Fibroblast of lung (primary cell): ENCODE measurements at regions not wholly inside any gene's neighbourhood (a gene's known extent, or its start where the extent isn't known, plus 50 kb on each side); places are given as distances from the start of the nearest gene placed in this dataset.
A peak's percentile ranks its signal among the peaks of the same experiment; 100 is the strongest.

ENCODE experiments used
- DNase-seq, 2 donors: peaks; one replicate each; pipeline versions ENCODE4 v3.0.0 to v3.0.0-alpha.2; 2010; ENCODE audit warnings: low read depth in 2 of 2
- H2AFZ ChIP-seq: 2 replicates; pipeline ENCODE4 v1.5.1; 2012; ENCODE audit warnings: low read length, control low read depth, inconsistent platforms
- H3K27ac ChIP-seq: 2 replicates; pipeline ENCODE4 v1.5.1; 2011; ENCODE audit warnings: low read length, control low read depth; ENCODE audit not compliant: insufficient read depth
- H3K27me3 ChIP-seq: 2 replicates; pipeline ENCODE4 v1.5.1; 2011; ENCODE audit warnings: mild to moderate bottlenecking, low read length; ENCODE audit not compliant: control insufficient read depth, insufficient read depth
- H3K36me3 ChIP-seq: 2 replicates; pipeline ENCODE4 v1.5.1; 2011; ENCODE audit warnings: low read length; ENCODE audit not compliant: control insufficient read depth, insufficient read depth
- H3K4me1 ChIP-seq: 2 replicates; pipeline ENCODE4 v1.5.1; 2011; ENCODE audit warnings: low read length; ENCODE audit not compliant: control insufficient read depth, insufficient read depth; ENCODE audit errors: extremely low read depth
- H3K4me2 ChIP-seq: 2 replicates; pipeline ENCODE4 v1.5.1; 2011; ENCODE audit warnings: low read length, control low read depth; ENCODE audit not compliant: insufficient read depth; ENCODE audit errors: extremely low read depth
- H3K4me3 ChIP-seq, 4 experiments: fragments of 200-600 bp in 1 of 4; sonication (generic) in 1 of 4; replicated peaks in 1 of 4; 2 replicates each; pipeline ENCODE4 v1.5.1; 2011 to 2016; ENCODE audit warnings: low read length in 4 of 4, low read depth in 3 of 4, mild to moderate bottlenecking in 3 of 4, control low read depth in 2 of 4, inconsistent platforms in 1 of 4, mixed read lengths in 1 of 4; ENCODE audit not compliant: insufficient read depth in 1 of 4; ENCODE audit errors: control extremely low read depth in 1 of 4
- H3K79me2 ChIP-seq: 2 replicates; pipeline ENCODE4 v1.5.1; 2012; ENCODE audit warnings: mild to moderate bottlenecking, low read length, inconsistent platforms; ENCODE audit not compliant: control insufficient read depth, insufficient read depth
- H3K9ac ChIP-seq: 2 replicates; pipeline ENCODE4 v1.5.1; 2011; ENCODE audit warnings: mild to moderate bottlenecking, low read length, control low read depth; ENCODE audit not compliant: insufficient read depth
- H3K9me3 ChIP-seq: 2 replicates; pipeline ENCODE4 v1.5.1; 2012; ENCODE audit warnings: low read depth, low read length; ENCODE audit not compliant: control insufficient read depth, insufficient read depth
- H4K20me1 ChIP-seq: 2 replicates; pipeline ENCODE4 v1.5.1; 2011; ENCODE audit warnings: low read length; ENCODE audit not compliant: control insufficient read depth, insufficient read depth; ENCODE audit errors: extremely low read depth
- CTCF ChIP-seq, 2 donors: IDR thresholded peaks in 1 of 2; conservative IDR thresholded peaks in 1 of 2; 1 replicate in 1 of 2; 2 replicates in 1 of 2; pipeline ENCODE4 v1.5.1; 2011 to 2012; ENCODE audit warnings: low read length in 2 of 2, control low read depth in 1 of 2, inconsistent platforms in 1 of 2, low read depth in 1 of 2, mild to moderate bottlenecking in 1 of 2
- EZH2 ChIP-seq: IDR thresholded peaks from 2 replicates; pipeline ENCODE4 v1.5.1; 2012; ENCODE audit warnings: low read length, control low read depth, mild to moderate bottlenecking; ENCODE audit errors: missing control alignments

- H3K27me3 ChIP-seq, result no peaks in the 10 kb centered on the region
- H3K36me3 ChIP-seq, result no peaks in the 10 kb centered on the region
- H3K27ac ChIP-seq, result no peak overlapping the region
- H2AFZ ChIP-seq, result no peak overlapping the region
- H3K9ac ChIP-seq, result no peak overlapping the region
- no peak overlapping the region for H3K4me2 ChIP-seq
- H3K4me3 ChIP-seq, result no peak overlapping the region
- H3K79me2 ChIP-seq, result no peaks in the 10 kb centered on the region
- peaks cover 3% of the 10 kb centered on the region for H3K4me1 ChIP-seq
- TF ChIP-seq CTCF (conservative IDR thresholded peaks at IDR 0.05 in 1 of 2, IDR thresholded peaks at IDR 0.05 in 1 of 2; ENCODE audit: low read depth in 1 of 2, low read length in 2 of 2) (no peak), EZH2 (no peak)
- H4K20me1 ChIP-seq, result no peaks in the 10 kb centered on the region
- no peak for DNase-seq
- no peaks in the 10 kb centered on the region for H3K9me3 ChIP-seq
Observed at GRCh38 chr13:44661936-44662335, 85.8 kb upstream of the TSC22D1 start.

GRCh38 chr13:44660050-44660449 lies 83.9 kb upstream of the TSC22D1 start:
- H3K27ac ChIP-seq, result no peak overlapping the region
- no peak overlapping the region for H3K4me3 ChIP-seq
- no peak overlapping the region for H3K9ac ChIP-seq
- H3K27me3 ChIP-seq, result no peaks in the 10 kb centered on the region
- no peaks in the 10 kb centered on the region for H3K36me3 ChIP-seq
- no peak for DNase-seq
- TF ChIP-seq EZH2, result no peak
- TF ChIP-seq CTCF (conservative IDR thresholded peaks at IDR 0.05 in 1 of 2, IDR thresholded peaks at IDR 0.05 in 1 of 2; ENCODE audit: low read depth in 1 of 2, low read length in 2 of 2), result no peak
- no peaks in the 10 kb centered on the region for H3K79me2 ChIP-seq
- H4K20me1 ChIP-seq, result no peaks in the 10 kb centered on the region
- no peaks in the 10 kb centered on the region for H3K9me3 ChIP-seq
- no peak overlapping the region for H3K4me2 ChIP-seq
- H2AFZ ChIP-seq, result peak overlapping the region; percentile 31
- H3K4me1 ChIP-seq, result no peaks in the 10 kb centered on the region

DNA sequence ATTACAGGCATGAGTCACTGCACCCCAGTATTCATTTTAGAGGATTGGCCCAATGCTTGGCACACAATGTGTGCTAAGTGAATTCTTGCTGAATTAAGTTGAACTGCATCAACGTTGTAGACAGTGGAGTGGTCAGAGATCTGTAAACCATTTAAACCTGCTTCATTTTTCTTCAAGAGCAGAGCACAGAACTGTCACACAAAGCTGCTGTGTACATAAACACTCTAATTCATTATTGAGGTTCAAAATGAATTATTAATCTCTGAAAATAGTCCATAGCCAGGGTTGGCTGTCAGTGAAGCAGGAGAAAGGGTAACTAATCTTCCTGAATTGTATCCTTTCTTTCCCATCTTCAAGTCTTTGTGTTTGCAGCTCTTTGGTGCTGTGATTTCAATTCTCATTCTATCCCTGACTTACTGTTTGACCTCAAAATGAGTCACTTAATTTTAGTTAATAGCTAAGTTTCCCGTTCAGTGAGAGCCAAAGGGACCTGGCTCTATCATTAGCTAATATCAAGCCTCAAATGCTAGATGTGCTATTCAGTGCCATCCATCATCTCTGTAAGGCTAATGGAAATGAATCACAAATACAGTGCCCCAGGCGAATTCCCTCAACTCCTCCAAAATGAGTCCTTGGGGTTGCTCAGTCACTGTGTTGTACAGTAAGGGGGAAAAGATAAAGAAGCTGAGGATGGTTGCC lies 77.0 kb upstream of the TSC22D1 start:
- no peak overlapping the region for H2AFZ ChIP-seq
- DNase-seq, result peak; percentile 36 to 71
- H4K20me1 ChIP-seq, result no peaks in the 10 kb centered on the region
- H3K27me3 ChIP-seq, result no peaks in the 10 kb centered on the region
- H3K4me1 ChIP-seq, result no peaks in the 10 kb centered on the region
- no peak overlapping the region for H3K4me3 ChIP-seq
- H3K27ac ChIP-seq, result no peak overlapping the region
- no peaks in the 10 kb centered on the region for H3K9me3 ChIP-seq
- H3K79me2 ChIP-seq, result no peaks in the 10 kb centered on the region
- no peak overlapping the region for H3K4me2 ChIP-seq
- H3K9ac ChIP-seq, result no peak overlapping the region
- no peaks in the 10 kb centered on the region for H3K36me3 ChIP-seq
- TF ChIP-seq CTCF (conservative IDR thresholded peaks at IDR 0.05 in 1 of 2, IDR thresholded peaks at IDR 0.05 in 1 of 2; ENCODE audit: low read depth in 1 of 2, low read length in 2 of 2), result no peak
- TF ChIP-seq EZH2, result no peak
